Transverse colon (tissue), 4 donors: ENCODE measurements at regions not wholly inside any gene's neighbourhood (a gene's known extent, or its start where the extent isn't known, plus 50 kb on each side); places are given as distances from the start of the nearest gene placed in this dataset.

Experiments
- CTCF ChIP-seq, 5 experiments: fragments of 200-600 bp in 3 of 5; fragments of 450-650 bp in 2 of 5; sonication (generic) in 3 of 5; IDR thresholded peaks; 1 replicate in 2 of 5; 2 replicates in 3 of 5; pipeline ENCODE4 v1.5.1; 2016 to 2017; ENCODE audit warnings: antibody characterized with exemption in 5 of 5, inconsistent platforms in 3 of 5, mild to moderate bottlenecking in 2 of 5, moderate library complexity in 1 of 5
- POLR2A ChIP-seq: fragments of 450-650 bp; IDR thresholded peaks from one replicate; pipeline ENCODE4 v1.6.1; 2016; ENCODE audit warnings: antibody characterized with exemption, mild to moderate bottlenecking, moderate library complexity
- POLR2AphosphoS5 ChIP-seq, 3 donors: sonication (generic); formaldehyde crosslinking; IDR thresholded peaks; one replicate each; pipeline ENCODE4 v1.6.1; 2016; ENCODE audit warnings: antibody characterized with exemption in 3 of 3

- no peak for TF ChIP-seq CTCF (IDR thresholded peaks at IDR 0.05)
- TF ChIP-seq POLR2AphosphoS5 (IDR thresholded peaks at IDR 0.05) = no peak
- no peak for TF ChIP-seq POLR2A
Measured at GRCh38 chr13:58908019-58908679, 1255.6 kb downstream of the DIAPH3 start.
